B cell (primary cell): ENCODE measurements at regions not wholly inside any gene's neighbourhood (a gene's known extent, or its start where the extent isn't known, plus 50 kb on each side); places are given as distances from the start of the nearest gene placed in this dataset.

Source experiments
- EZH2 ChIP-seq: IDR thresholded peaks from 2 replicates; pipeline ENCODE4 v1.6.1; 2012; ENCODE audit warnings: borderline replicate concordance, low read depth, mild to moderate bottlenecking, moderate library complexity, low read length; ENCODE audit not compliant: insufficient read depth, poor library complexity, severe bottlenecking
- TF ChIP-seq, protein P1 (sequence below): fragments of 200-600 bp; IDR thresholded peaks from one replicate; pipeline ENCODE4 v1.8.0; 2022; ENCODE audit warnings: antibody characterized with exemption, mild to moderate bottlenecking

DNA sequence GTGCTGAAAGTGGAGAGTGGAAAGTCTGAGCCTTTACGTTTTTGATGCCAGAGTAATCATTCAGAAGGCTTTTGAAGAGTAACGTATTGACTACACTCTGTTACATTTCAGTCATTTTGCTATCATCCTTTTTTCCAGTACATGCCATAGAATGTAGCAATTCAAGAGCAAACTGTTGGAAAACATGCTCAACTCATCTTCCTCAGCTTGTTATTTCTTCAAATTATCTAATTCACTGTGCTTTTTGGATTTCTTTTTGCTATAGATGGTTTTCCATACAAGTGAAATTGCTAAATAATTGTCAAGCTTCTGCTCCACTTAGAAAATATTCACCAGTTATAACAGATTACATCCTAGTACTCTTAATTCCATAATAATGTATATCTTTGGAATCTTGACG is 129.9 kb upstream of the CLEC14A start:
- TF ChIP-seq, protein P1, sequence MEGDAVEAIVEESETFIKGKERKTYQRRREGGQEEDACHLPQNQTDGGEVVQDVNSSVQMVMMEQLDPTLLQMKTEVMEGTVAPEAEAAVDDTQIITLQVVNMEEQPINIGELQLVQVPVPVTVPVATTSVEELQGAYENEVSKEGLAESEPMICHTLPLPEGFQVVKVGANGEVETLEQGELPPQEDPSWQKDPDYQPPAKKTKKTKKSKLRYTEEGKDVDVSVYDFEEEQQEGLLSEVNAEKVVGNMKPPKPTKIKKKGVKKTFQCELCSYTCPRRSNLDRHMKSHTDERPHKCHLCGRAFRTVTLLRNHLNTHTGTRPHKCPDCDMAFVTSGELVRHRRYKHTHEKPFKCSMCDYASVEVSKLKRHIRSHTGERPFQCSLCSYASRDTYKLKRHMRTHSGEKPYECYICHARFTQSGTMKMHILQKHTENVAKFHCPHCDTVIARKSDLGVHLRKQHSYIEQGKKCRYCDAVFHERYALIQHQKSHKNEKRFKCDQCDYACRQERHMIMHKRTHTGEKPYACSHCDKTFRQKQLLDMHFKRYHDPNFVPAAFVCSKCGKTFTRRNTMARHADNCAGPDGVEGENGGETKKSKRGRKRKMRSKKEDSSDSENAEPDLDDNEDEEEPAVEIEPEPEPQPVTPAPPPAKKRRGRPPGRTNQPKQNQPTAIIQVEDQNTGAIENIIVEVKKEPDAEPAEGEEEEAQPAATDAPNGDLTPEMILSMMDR: no peak
- TF ChIP-seq EZH2: no peak
